DMS53 (cell line): ENCODE measurements at regions not wholly inside any gene's neighbourhood (a gene's known extent, or its start where the extent isn't known, plus 50 kb on each side); places are given as distances from the start of the nearest gene placed in this dataset.

ENCODE experiments used
- DNase-seq: peaks from one replicate; lab custom pipeline; 2025; lab: John Stamatoyannopoulos, UW

- DNase-seq: peak; percentile 9
These were observed 194.6 kb downstream of the NRIP1 start for GRCh38 chr21:14869984-14870852.

GRCh38 chr21:14866859-14867765, 197.7 kb downstream of the NRIP1 start:
- DNase-seq: no peak

- peak; percentile 83 for DNase-seq
These were observed 200.4 kb downstream of the NRIP1 start for GRCh38 chr21:14864211-14865021.

DNA sequence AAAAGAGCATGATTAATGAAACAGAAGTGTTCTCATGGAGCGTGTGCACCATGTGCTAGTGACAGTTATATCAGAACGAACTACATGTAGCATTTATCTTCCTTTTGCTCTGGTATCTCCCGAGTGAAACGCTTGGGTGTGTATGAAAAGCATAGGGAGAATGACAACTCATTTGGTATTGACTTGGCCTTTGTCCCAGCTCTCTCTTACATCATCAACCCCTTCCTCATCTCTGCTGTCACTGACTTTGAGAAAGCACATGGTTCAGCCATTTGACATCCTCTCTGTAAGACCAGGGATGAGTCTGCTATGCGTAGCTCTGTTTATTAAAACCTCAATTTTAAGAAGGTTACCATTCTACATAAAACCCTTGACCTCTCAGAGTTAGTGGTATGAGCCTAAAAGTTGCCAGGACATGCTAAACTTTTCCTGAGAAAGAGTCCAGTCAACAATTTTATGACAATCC, 201.0 kb downstream of the NRIP1 start:
- DNase-seq: no peak

DNA sequence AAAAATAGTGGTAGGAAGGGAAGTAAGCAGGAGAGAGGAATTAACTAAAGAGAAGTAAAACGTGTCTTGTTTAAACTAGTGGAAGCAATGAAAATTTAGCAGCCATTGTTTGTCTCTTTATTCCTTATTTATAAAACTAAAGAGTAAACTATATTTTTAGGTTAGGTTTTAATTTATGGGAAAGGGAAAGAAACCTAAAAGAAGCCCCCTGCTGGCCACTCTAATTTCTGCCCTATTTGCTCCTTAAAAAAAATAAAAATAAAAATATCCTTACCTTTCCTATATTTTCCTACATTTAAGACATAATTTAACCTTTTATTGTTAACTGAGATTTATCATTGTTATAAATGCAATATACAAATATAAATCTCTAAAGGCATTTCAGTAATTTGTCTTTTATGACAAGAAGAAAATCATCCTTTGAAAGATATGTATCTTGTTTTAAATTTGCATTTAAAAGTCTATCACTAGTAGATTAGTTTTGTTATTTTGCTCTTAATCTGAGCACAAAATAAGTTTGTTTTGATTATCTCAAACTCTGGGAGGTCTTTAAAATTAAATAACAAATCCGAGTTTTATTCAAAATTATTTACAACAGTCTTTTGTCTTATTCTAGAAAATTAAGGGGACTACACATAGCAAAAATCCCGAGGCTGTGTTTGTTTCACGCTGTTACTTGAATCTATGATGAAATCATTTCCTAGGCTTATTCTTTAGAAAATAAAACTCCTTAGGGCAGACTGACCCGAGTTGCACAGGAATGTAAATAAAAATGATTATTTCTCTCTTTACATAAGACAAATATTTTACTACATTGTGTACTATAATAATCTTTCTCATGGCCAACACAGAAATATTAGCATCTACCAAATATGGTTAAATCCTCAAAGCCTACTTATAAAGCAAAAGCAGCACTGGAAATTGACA, 201.7 kb downstream of the NRIP1 start:
- peak; percentile 43 for DNase-seq

DNA sequence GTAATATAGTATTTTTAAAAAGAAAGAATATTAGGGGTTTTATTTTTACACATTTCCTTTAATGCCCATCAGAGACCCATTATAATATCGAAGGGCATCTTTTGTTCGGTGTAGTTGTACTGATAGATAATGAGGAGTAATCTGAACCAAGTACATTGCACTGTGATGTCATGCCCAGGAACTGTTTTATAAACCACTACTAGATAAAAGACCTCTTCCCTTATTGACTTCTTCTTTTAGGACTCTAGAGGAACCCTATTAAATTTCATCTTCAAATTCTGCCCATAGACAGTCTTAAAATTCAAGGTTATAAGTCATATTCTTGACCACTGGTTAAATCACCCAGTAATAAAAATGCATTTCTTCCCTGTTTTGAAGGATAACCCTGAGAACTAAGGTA, 206.5 kb downstream of the NRIP1 start:
- no peak for DNase-seq

- no peak for DNase-seq
These were observed 207.3 kb downstream of the NRIP1 start for GRCh38 chr21:14857529-14857928.

DNA sequence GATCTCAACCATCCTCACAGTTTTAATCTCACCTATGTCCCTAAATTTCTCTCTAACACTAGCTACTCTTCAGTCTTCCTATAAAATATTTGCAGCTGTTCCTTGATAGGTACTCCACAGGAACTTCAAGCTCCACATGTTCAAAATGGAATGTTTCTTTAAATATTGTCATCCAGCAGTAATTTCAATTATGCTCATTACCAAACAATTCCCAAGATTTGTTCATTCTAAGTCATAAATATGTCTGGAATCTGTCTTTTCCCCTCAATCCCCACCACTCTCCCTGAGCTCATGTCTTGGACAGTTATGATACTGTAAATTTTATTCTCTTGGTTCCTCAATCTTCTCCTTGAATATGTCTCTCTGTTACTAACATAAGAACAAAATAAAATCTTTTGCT, 214.4 kb downstream of the NRIP1 start:
- no peak for DNase-seq

DNA sequence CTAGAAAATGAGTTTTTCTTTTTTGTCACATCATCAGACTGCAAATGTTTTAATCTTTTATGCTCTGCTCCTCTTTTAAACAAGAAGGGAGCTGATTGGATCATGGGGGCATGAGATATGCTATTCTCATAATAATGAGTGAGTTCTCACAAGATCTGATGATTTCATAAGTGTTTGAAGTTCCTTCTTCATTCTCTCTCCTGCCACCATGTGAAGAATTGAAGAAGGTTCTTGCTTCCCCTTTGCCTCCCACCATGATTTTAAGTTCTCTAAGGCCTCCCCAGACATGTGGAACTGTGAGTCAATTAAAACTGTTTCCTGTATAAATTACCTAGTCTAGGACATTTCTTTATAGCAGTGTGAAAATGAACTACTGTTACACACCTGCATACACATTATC, 218.2 kb downstream of the NRIP1 start:
- no peak for DNase-seq

DNA sequence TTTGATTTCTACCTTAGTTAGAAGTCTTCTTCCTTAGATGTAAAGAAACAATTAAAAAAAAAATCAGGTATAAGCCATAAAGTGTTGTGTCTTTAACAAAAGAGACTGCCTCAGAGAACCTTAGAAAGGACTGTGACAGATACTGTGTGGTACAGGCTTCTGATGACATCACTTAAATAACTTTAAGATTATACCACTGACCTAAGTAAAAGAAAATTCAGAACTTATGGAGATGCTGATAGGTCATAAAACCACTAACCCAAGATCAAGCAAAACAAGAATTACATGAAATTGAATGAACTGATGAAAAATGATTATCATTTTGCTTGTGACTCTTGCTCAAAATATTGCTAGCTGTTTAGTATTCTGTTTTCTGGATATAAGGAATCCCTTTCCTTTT, 220.8 kb downstream of the NRIP1 start:
- no peak for DNase-seq

DNA sequence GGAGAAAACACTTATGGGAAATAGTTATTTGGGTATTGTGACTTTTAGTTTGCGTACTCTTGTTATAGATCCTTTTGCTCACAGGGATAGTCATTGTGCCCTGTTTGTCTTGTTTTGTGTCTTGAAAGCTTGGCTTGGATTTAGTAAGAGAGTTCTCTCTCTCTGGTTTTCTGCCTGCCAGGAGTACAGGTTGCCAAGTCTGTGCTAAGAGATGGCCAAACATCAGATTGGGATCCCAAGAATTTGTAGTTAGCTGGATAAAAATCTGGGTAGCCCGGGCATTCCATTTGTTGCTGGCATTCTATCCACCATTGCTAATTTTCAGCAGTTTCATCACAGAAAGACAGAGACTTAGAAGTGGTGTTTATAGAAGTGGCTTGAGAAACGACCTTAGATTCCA, 222.2 kb downstream of the NRIP1 start:
- no peak for DNase-seq

- no peak for DNase-seq
These were observed 223.0 kb downstream of the NRIP1 start for GRCh38 chr21:14841511-14842472.

DNA sequence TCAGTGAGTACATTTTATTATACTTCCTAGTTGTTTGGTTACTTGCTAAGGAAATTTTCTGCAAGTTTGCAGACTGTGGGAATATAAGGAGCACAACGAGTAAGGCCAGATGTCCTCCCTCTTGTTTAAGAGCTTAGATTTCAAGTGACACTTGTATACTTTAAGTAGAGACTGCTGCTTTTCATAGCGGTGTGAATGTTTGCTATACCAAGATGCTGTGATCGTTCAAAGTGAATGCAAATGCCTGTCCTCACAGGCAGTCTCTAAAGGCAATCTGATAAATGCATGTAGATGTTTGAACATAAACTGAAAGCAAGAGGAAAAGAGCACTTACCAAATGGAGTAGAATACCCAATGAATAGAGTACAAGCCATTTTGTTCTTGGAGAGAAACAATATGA, 226.4 kb downstream of the NRIP1 start:
- DNase-seq: peak; percentile 6

DNA sequence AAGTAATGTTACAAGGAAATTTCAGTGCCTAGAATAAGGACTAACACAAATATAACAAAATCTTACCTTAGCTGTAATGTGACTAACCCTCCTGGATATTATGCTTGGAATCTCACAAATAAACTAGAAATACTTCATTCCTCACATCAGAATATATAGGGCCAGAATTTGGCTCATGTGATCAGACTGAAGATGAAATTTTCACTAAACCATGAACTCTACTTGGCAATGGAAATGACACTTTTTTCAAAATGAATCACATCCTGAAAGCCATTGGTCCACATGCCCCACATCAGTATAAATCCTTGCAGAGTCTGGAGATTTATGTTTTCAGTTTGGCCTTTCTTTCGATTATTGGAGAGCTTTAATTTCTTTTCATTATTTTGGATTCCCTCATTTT, 227.8 kb downstream of the NRIP1 start:
- no peak for DNase-seq

GRCh38 chr21:14833666-14834351, 231.0 kb downstream of the NRIP1 start:
- DNase-seq: no peak

GRCh38 chr21:14833241-14833640, 231.6 kb downstream of the NRIP1 start:
- no peak for DNase-seq

DNA sequence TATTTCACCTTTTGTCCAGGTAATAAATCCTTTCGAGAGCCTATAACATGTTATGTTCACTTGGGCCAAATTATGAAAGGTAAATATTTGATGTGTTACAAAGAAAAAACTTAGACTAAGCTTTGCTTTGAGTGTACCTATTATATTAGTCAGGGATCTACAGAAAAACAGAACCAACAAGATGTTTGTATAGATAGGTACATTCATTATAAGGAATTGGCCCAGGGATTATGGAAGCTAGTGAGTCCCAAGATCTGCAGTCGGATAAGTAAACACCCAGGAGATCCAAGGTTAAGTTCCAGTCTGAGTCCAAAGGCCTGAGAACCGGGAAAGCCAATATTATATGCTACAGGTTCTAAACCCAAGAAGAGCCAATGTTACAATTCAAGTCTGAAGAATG, 234.5 kb downstream of the NRIP1 start:
- no peak for DNase-seq

DNA sequence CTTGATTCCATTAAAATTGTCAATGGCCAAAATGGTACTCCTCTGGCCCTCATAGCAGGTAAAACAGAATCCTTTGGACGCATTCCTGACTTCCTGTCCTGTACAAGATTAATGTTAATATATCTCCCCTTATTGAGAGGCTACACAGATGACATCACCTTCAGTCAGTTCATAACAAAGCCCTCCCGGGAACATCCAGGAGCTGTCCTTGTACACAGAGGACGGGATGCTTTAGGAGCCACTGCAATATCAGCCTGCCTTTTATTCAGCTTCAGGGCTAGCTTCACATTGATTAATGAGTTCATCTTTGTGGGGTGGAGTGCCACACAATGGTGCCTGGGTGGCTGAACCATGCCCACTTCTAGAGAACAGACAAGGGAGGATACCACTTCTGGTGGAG, 235.1 kb downstream of the NRIP1 start:
- DNase-seq: no peak

DNA sequence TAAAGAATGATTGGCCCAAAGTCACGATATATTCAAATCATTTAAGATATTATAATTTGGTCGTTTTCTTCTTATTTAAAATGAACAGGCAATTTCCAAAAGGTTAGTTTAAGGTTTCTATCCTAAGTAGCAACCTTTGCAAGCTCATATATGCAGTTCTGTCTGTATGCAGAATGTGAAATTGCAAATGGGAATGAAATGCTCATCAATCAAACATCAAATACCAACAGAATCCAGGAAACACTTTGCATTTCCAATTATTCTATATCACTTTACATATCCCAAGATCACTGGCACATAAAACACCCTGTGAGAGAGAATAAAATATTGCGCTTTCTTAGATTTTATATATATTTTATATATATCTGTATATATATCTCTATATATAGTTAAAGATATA, 237.3 kb downstream of the NRIP1 start:
- DNase-seq: no peak
